Brain microvascular endothelial cell (primary cell): ENCODE measurements at regions not wholly inside any gene's neighbourhood (a gene's known extent, or its start where the extent isn't known, plus 50 kb on each side); places are given as distances from the start of the nearest gene placed in this dataset.

Source experiments
- DNase-seq: peaks from one replicate; pipeline ENCODE4 v3.0.0-alpha.2; 2020
- H3K27ac ChIP-seq: fragments of 250-450 bp; sonication (Bioruptor Pico); 2 replicates; pipeline ENCODE4 v1.5.1; 2020; ENCODE audit warnings: mild to moderate bottlenecking, moderate library complexity
- H3K27me3 ChIP-seq: fragments of 250-450 bp; sonication (Bioruptor Pico); replicated peaks from 2 replicates; pipeline ENCODE4 v1.5.1; 2020; ENCODE audit warnings: mild to moderate bottlenecking
- H3K36me3 ChIP-seq: fragments of 250-450 bp; sonication (Bioruptor Pico); replicated peaks from 2 replicates; pipeline ENCODE4 v1.5.1; 2020; ENCODE audit warnings: mild to moderate bottlenecking
- H3K4me3 ChIP-seq: 2 replicates; pipeline ENCODE4 v1.5.1; 2011; ENCODE audit warnings: low read depth, mild to moderate bottlenecking, control low read depth, low read length, moderate library complexity
- CTCF ChIP-seq: IDR thresholded peaks from 2 replicates; pipeline ENCODE4 v1.5.1; 2011; ENCODE audit warnings: low read depth, mild to moderate bottlenecking, moderate library complexity, low read length, control low read depth, inconsistent platforms; ENCODE audit errors: missing control alignments
- in situ Hi-C: cut with HindIII; loops from 2 replicates; pipeline ENCODE4 v1.10.0; 2017; ENCODE audit warnings: low sequenced_read_pairs, low pct_ligation_motif_present

- H3K27me3 ChIP-seq, result no peaks in the 10 kb centered on the region
- TF ChIP-seq CTCF, result no peak
- peak; percentile 22 for DNase-seq
- no peak overlapping the region for H3K4me3 ChIP-seq
- in situ Hi-C loops, result no loop called here
- no peaks in the 10 kb centered on the region for H3K36me3 ChIP-seq
- no peak overlapping the region for H3K27ac ChIP-seq
Observed at GRCh38 chr2:7813541-7814292, 868.1 kb upstream of the ID2 start.

- no peak overlapping the region for H3K4me3 ChIP-seq
- H3K27me3 ChIP-seq, result no peaks in the 10 kb centered on the region
- in situ Hi-C loops, result no loop called here
- H3K36me3 ChIP-seq, result no peaks in the 10 kb centered on the region
- DNase-seq, result no peak
- no peak overlapping the region for H3K27ac ChIP-seq
- no peak for TF ChIP-seq CTCF
Observed at GRCh38 chr2:7815726-7816125, 866.1 kb upstream of the ID2 start.

- no peak for DNase-seq
- no peak for TF ChIP-seq CTCF
- Histone ChIP-seq H3K27me3 (no peaks in the 10 kb centered on the region), H3K27ac (no peak overlapping the region), H3K36me3 (no peaks in the 10 kb centered on the region), H3K4me3 (no peak overlapping the region)
- in situ Hi-C loops, result no loop called here
Observed at GRCh38 chr2:7816233-7816632, 865.6 kb upstream of the ID2 start.

GRCh38 chr2:7816944-7817343, 864.9 kb upstream of the ID2 start:
- H3K27ac ChIP-seq, result no peak overlapping the region
- in situ Hi-C loops, result no loop called here
- no peak for TF ChIP-seq CTCF

GRCh38 chr2:7819316-7819715, 862.5 kb upstream of the ID2 start:
- H3K36me3 ChIP-seq, result no peaks in the 10 kb centered on the region
- DNase-seq, result no peak
- in situ Hi-C loops, result no loop called here
- no peak overlapping the region for H3K27ac ChIP-seq
- no peaks in the 10 kb centered on the region for H3K27me3 ChIP-seq
- TF ChIP-seq CTCF, result no peak
- no peak overlapping the region for H3K4me3 ChIP-seq

More at GRCh38 chr2:7816944-7817343, 864.9 kb upstream of the ID2 start:
- no peaks in the 10 kb centered on the region for H3K27me3 ChIP-seq
- H3K4me3 ChIP-seq, result no peak overlapping the region
- DNase-seq, result no peak
- H3K36me3 ChIP-seq, result no peaks in the 10 kb centered on the region

GRCh38 chr2:7819850-7820249, 862.0 kb upstream of the ID2 start:
- Histone ChIP-seq H3K27me3 (no peaks in the 10 kb centered on the region), H3K27ac (no peak overlapping the region), H3K36me3 (no peaks in the 10 kb centered on the region), H3K4me3 (no peak overlapping the region)
- no peak for DNase-seq
- TF ChIP-seq CTCF, result no peak
- in situ Hi-C loops, result no loop called here
